Stomach (tissue), 4 donors: ENCODE measurements at regions not wholly inside any gene's neighbourhood (a gene's known extent, or its start where the extent isn't known, plus 50 kb on each side); places are given as distances from the start of the nearest gene placed in this dataset.

ENCODE experiments used
- CTCF ChIP-seq, 7 experiments: fragments of 450-650 bp in 4 of 7; fragments of 200-600 bp in 3 of 7; sonication (generic) in 3 of 7; IDR thresholded peaks; one replicate each; pipeline ENCODE4 v1.5.1; 2016 to 2019; ENCODE audit warnings: antibody characterized with exemption in 7 of 7, control low read depth in 2 of 7, mild to moderate bottlenecking in 1 of 7
- EP300 ChIP-seq: sonication (generic); formaldehyde crosslinking; IDR thresholded peaks from one replicate; pipeline ENCODE4 v1.6.1; 2017; ENCODE audit warnings: antibody characterized with exemption
- POLR2A ChIP-seq, 4 donors: fragments of 450-650 bp; IDR thresholded peaks; one replicate each; pipeline ENCODE4 v1.6.1; 2016; ENCODE audit warnings: antibody characterized with exemption in 4 of 4, control low read depth in 2 of 4, mild to moderate bottlenecking in 1 of 4, moderate library complexity in 1 of 4
- POLR2AphosphoS5 ChIP-seq, 3 donors: sonication (generic); formaldehyde crosslinking; IDR thresholded peaks; one replicate each; pipeline ENCODE4 v1.6.1; 2016; ENCODE audit warnings: antibody characterized with exemption in 3 of 3

DNA sequence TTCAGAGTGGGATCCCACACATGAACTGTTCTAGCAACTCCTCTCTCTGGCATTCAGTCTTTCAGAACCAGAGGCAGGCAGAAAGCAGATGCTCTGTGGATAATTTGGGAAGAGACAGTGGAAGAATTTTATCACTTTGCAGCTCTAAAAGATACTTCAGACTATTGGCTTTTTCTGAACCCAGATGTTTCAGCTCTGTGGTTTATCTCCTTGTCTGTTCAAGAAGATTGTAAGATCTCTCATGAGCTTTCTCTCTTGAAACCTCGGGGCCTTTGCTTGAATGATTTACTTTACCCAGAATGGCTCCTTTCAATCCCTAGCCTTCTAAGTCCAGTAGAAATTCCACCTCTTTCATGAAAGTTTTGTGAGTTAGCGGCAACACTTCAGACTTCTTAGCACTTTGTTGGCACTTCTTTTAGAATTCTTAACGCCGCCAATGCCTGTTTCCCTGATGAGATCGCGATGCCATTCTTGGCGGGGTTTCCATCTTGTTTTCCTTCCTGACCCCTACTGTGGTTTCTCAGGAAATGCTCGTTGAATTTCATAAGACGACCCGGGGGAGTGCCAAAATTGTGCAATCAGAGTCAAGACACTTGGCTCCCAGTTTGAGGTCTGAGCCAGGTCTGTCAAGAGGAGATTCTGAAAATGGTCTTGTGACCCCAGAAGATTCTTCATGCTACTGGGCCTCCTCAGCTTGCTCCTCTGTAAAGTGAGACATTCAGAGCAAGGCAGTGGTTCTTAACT lies 107.0 kb upstream of the PRICKLE1 start:
- TF ChIP-seq CTCF (IDR thresholded peaks at IDR 0.05) (no peak), POLR2A (IDR thresholded peaks at IDR 0.05) (no peak), EP300 (no peak), POLR2AphosphoS5 (IDR thresholded peaks at IDR 0.05) (peak in 2 of 3 donors; percentile 18 to 41)
